ENCODE measurements at regions not wholly inside any gene's neighbourhood (a gene's known extent, or its start where the extent isn't known, plus 50 kb on each side); places are given as distances from the start of the nearest gene placed in this dataset.

DNA sequence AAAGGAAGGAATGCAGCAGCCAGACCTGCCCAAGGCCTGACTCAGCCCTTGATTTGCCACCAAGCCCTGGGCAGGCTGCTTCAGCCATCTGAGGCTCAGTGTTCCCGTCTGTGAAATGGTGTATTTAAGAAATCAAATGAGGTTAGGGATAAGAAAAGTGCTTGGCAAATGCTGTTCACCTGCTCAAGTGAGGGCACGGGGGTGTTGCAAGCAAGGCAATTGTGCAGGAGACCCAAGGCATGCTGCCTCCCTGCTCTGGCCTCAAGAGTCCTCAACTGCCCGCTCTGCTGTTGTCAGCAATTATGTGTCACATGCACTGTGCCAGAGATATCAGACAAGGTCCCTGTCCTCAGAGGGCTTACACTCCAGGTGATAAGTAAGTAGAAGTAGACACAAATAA, 101.8 kb downstream of the TPRA1 start:
- in situ Hi-C loops (cut with MboI; ENCODE audit: low pct_ligation_motif_present in 1 of 4, low pct_unique_long_range_greater_than_20kb in 1 of 4, low sequenced_read_pairs in 3 of 4), result no loop called here
- 80 to 100% methylated on average over 1 to 3 of the region's 3 CpGs for WGBS, 2 donors (ENCODE audit: low coverage in 1 of 2)
- no peaks in the 10 kb centered on the region for H3K36me3 ChIP-seq
- no peaks in the 10 kb centered on the region for H3K9me3 ChIP-seq
- no peak overlapping the region for H3K4me3 ChIP-seq
- no peaks in the 10 kb centered on the region for H3K4me1 ChIP-seq
- TF ChIP-seq POLR2A (IDR thresholded peaks at IDR 0.05) (no peak), POLR2AphosphoS5 (IDR thresholded peaks at IDR 0.05) (no peak)
- TF ChIP-seq, protein P1, sequence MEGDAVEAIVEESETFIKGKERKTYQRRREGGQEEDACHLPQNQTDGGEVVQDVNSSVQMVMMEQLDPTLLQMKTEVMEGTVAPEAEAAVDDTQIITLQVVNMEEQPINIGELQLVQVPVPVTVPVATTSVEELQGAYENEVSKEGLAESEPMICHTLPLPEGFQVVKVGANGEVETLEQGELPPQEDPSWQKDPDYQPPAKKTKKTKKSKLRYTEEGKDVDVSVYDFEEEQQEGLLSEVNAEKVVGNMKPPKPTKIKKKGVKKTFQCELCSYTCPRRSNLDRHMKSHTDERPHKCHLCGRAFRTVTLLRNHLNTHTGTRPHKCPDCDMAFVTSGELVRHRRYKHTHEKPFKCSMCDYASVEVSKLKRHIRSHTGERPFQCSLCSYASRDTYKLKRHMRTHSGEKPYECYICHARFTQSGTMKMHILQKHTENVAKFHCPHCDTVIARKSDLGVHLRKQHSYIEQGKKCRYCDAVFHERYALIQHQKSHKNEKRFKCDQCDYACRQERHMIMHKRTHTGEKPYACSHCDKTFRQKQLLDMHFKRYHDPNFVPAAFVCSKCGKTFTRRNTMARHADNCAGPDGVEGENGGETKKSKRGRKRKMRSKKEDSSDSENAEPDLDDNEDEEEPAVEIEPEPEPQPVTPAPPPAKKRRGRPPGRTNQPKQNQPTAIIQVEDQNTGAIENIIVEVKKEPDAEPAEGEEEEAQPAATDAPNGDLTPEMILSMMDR (IDR thresholded peaks at IDR 0.05), result no peak
- DNase-seq, result no peak
- H3K27ac ChIP-seq, result no peak overlapping the region
- no peaks in the 10 kb centered on the region for H3K27me3 ChIP-seq
- intact Hi-C loops (cut with DNase I; ENCODE audit: low total_unique reads), result no loop called here

DNA sequence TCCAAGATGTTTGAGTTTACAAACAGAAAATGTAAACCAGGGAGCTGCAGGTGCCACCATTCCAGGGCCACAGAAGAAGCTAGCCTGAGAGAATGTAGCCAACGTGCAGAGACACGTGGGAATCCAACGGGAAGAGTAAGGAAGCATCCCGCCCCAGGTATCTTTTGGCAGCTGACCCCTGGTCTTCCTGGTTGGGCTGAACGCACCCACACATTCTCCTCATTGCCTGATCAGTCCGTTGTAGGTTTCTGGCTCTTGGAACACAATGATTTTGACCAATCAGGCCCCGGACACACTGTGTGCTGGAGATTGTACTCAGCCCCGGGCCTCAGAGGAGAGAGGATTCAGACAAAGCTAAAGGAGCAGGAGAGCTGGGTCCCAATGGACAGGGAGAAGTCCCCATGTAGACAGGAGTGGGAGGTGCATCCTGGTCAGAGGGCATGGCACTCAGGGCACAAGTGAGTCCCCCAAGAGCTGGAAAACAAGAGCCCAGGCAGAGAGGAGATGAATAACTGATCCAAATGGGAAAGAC, 102.3 kb downstream of the TPRA1 start:
- no peaks in the 10 kb centered on the region for H3K9me3 ChIP-seq
- no peaks in the 10 kb centered on the region for H3K27me3 ChIP-seq
- H3K4me3 ChIP-seq, result no peak overlapping the region
- in situ Hi-C loops (cut with MboI; ENCODE audit: low pct_ligation_motif_present in 1 of 4, low pct_unique_long_range_greater_than_20kb in 1 of 4, low sequenced_read_pairs in 3 of 4), result no loop called here
- intact Hi-C loops (cut with DNase I; ENCODE audit: low total_unique reads), result no loop called here
- DNase-seq, result no peak
- no peaks in the 10 kb centered on the region for H3K36me3 ChIP-seq
- no peak overlapping the region for H3K27ac ChIP-seq
- WGBS, 2 donors (ENCODE audit: low coverage in 1 of 2), result 19 to 78% methylated on average over 3 to 8 of the region's 8 CpGs
- TF ChIP-seq EP300 (IDR thresholded peaks at IDR 0.05; ENCODE audit: low read depth) (no peak), POLR2A (IDR thresholded peaks at IDR 0.05) (no peak), POLR2AphosphoS5 (IDR thresholded peaks at IDR 0.05) (no peak)
- TF ChIP-seq, protein P1 (IDR thresholded peaks at IDR 0.05), result no peak
- H3K4me1 ChIP-seq, result no peaks in the 10 kb centered on the region

DNA sequence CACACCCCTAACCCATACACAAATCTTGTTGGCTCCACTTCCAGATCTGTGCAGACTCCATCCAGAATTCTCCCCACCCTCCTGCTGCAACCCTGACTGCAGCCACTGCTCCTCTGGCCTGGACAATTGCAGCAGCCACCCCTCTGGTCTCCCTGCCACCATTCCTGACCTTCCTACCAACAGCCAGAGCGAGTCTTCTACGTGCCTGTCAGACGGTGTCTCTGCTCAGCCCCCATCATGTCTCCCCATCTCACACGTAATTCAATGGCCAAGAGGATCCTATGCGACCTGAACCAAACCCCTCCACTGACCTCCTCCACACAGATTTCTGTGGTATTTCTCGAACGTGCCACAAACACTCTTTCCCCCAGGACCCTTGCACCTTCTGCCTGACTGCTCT, 103.3 kb downstream of the TPRA1 start:
- Histone ChIP-seq H3K4me3 (no peak overlapping the region), H3K4me1 (no peaks in the 10 kb centered on the region), H3K9me3 (no peaks in the 10 kb centered on the region), H3K27ac (no peak overlapping the region), H3K27me3 (no peaks in the 10 kb centered on the region), H3K36me3 (no peaks in the 10 kb centered on the region)
- 81% methylated on average over 7 of the region's 7 CpGs; no CpG with 5 or more reads in 1 of the 2 donors for WGBS, 2 donors (ENCODE audit: low coverage in 1 of 2)
- in situ Hi-C loops (cut with MboI; ENCODE audit: low pct_ligation_motif_present in 1 of 4, low pct_unique_long_range_greater_than_20kb in 1 of 4, low sequenced_read_pairs in 3 of 4), result no loop called here
- intact Hi-C loops (cut with DNase I; ENCODE audit: low total_unique reads), result no loop called here
- no peak for DNase-seq
- TF ChIP-seq, protein P1 (IDR thresholded peaks at IDR 0.05), result no peak
- TF ChIP-seq POLR2AphosphoS5 (IDR thresholded peaks at IDR 0.05) (no peak), EP300 (IDR thresholded peaks at IDR 0.05; ENCODE audit: low read depth) (no peak), POLR2A (IDR thresholded peaks at IDR 0.05) (no peak)

DNA sequence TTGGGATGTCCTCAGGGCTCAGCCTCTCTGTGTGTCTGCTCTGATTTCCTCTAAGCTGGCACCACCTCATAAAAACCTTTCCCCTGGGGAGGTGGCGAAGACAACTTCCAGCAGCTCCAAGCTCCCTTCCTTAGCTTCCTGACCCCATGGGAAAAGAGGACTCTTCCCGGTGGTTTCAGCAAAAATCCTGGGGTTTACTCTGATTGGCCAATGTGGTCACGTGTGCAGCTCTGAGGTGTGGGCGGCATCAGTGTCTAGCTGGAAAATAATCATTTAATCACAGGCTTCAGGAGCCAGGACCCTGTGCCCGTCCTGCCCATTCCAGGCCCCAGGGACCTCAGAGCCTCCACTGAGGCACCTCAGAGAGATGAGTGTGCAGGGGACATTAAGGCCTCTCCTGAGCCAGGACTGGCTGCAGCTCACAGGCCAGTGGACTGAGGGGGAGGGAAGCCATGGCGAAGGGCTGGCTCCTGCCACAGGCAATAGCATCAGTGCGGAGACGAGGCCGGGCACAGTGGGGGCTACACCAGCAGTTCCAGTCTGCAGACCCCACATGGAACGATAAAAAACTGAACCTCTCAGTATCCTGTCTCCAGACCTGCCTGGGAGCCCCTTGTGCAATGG, 104.1 kb downstream of the TPRA1 start:
- TF ChIP-seq, protein P1 (IDR thresholded peaks at IDR 0.05), result no peak
- no peak for TF ChIP-seq POLR2A (IDR thresholded peaks at IDR 0.05)
- TF ChIP-seq EP300 (IDR thresholded peaks at IDR 0.05; ENCODE audit: low read depth), result no peak
- TF ChIP-seq POLR2AphosphoS5 (IDR thresholded peaks at IDR 0.05), result no peak

More for the DNA sequence above, 104.1 kb downstream of the TPRA1 start:
- WGBS, 2 donors (ENCODE audit: low coverage in 1 of 2), result 86% methylated on average over 10 of the region's 10 CpGs; no CpG with 5 or more reads in 1 of the 2 donors
- Histone ChIP-seq H3K27ac (no peak overlapping the region), H3K4me3 (no peak overlapping the region), H3K27me3 (no peaks in the 10 kb centered on the region), H3K9me3 (no peaks in the 10 kb centered on the region), H3K36me3 (no peaks in the 10 kb centered on the region), H3K4me1 (no peaks in the 10 kb centered on the region)
- intact Hi-C loops (cut with DNase I; ENCODE audit: low total_unique reads), result no loop called here
- in situ Hi-C loops (cut with MboI; ENCODE audit: low pct_ligation_motif_present in 1 of 4, low pct_unique_long_range_greater_than_20kb in 1 of 4, low sequenced_read_pairs in 3 of 4), result no loop called here
- no peak for DNase-seq
